K562 (cell line): ENCODE measurements at regions not wholly inside any gene's neighbourhood (a gene's known extent, or its start where the extent isn't known, plus 50 kb on each side); places are given as distances from the start of the nearest gene placed in this dataset.

Experiments
- ATAC-seq: fragments of 200-7000 bp; cut with Tn5 transposase; 3 replicates; pipeline ENCODE4 v1.9.1; 2020; ENCODE audit warnings: moderate library complexity
- BruUV-seq: library from RNA; stranded (reverse); fragments of 400-500 nt; replicated peaks from 2 replicates; lab custom pipeline; 2021; lab: Mats Ljungman, UMichigan
- CTCF ChIA-PET: fragments of 300-600 bp; formaldehyde crosslinking; extraction: SDS; loops from one replicate; lab custom pipeline; 2021; ENCODE audit warnings: low intra/inter-chr PET ratio; lab: Yijun Ruan, JAX
- POLR2A ChIA-PET: fragments of 300-600, 350-650 bp; sonication (Branson Sonifier 250); formaldehyde crosslinking; extraction: SDS; loops from one replicate; lab custom pipeline; 2021; ENCODE audit warnings: antibody characterized with exemption, inconsistent platforms; lab: Yijun Ruan, JAX
- DNase-seq, 4 experiments: peaks; one replicate each; pipeline versions ENCODE4 v3.0.0 to v3.0.0-alpha.2; 2011 to 2018; ENCODE audit warnings: low spot score in 3 of 4, mixed read lengths in 3 of 4; ENCODE audit errors: extremely low read depth in 1 of 4
- FAIRE-seq: peaks from 2 replicates; lab custom pipeline; 2011; peaks lifted over from hg19 to GRCh38; lab: Jason Lieb, UNC
- H2AFZ ChIP-seq: 2 replicates; pipeline ENCODE4 v1.6.0; 2011; ENCODE audit warnings: low read depth, low read length, control low read depth, inconsistent platforms
- H3K27ac ChIP-seq: fragments of 200-600 bp; 3 replicates; pipeline ENCODE4 v1.8.0; 2011; ENCODE audit warnings: low read depth, mild to moderate bottlenecking, control low read depth, inconsistent platforms, low read length, moderate library complexity, mixed read lengths; ENCODE audit errors: extremely low read depth
- H3K27me3 ChIP-seq, 2 experiments: fragments of 300-600 bp in 1 of 2; 2 replicates in 1 of 2; 3 replicates in 1 of 2; pipeline versions ENCODE4 v1.6.0 to v1.8.0; 2011; ENCODE audit warnings: inconsistent platforms in 2 of 2, low read length in 2 of 2, mild to moderate bottlenecking in 1 of 2, mixed read lengths in 1 of 2, moderate library complexity in 1 of 2; ENCODE audit not compliant: control insufficient read depth in 2 of 2, insufficient read depth in 2 of 2
- H3K36me3 ChIP-seq: fragments of 300-600 bp; 3 replicates; pipeline ENCODE4 v1.8.0; 2011; ENCODE audit warnings: mild to moderate bottlenecking, low read length, inconsistent platforms; ENCODE audit not compliant: control insufficient read depth, insufficient read depth
- H3K4me1 ChIP-seq, 2 experiments: fragments of 200-600 bp in 1 of 2; replicated peaks in 1 of 2; 2 replicates in 1 of 2; 3 replicates in 1 of 2; pipeline versions ENCODE4 v1.5.1 to v1.8.0; 2011; ENCODE audit warnings: inconsistent platforms in 2 of 2, low read length in 2 of 2, mild to moderate bottlenecking in 1 of 2, mixed read lengths in 1 of 2, moderate library complexity in 1 of 2; ENCODE audit not compliant: control insufficient read depth in 2 of 2, insufficient read depth in 2 of 2
- H3K4me2 ChIP-seq: 2 replicates; pipeline ENCODE4 v1.6.1; 2011; ENCODE audit warnings: low read length, control low read depth, inconsistent platforms, mixed read lengths; ENCODE audit not compliant: insufficient read depth
- H3K4me3 ChIP-seq: fragments of 200-600 bp; sonication (generic), shearing (Covaris generic); 2 replicates; pipeline ENCODE4 v1.5.1; 2016; ENCODE audit warnings: control low read depth, inconsistent platforms
- H3K79me2 ChIP-seq: fragments of 200-600 bp; 3 replicates; pipeline ENCODE4 v1.8.0; 2011; ENCODE audit warnings: low read length, inconsistent platforms; ENCODE audit not compliant: control insufficient read depth, insufficient read depth
- H3K9ac ChIP-seq, 2 experiments: 2 replicates each; pipeline versions ENCODE4 v1.6.0 to v1.6.1; 2011; ENCODE audit warnings: low read depth in 2 of 2, low read length in 2 of 2, control low read depth in 1 of 2, inconsistent platforms in 1 of 2, mild to moderate bottlenecking in 1 of 2, mixed read lengths in 1 of 2; ENCODE audit not compliant: insufficient read depth in 1 of 2
- H3K9me1 ChIP-seq: one replicate; pipeline ENCODE4 v1.6.0; 2011; ENCODE audit warnings: inconsistent platforms, mild to moderate bottlenecking, low read length, moderate library complexity; ENCODE audit not compliant: control insufficient read depth, insufficient read depth
- H3K9me3 ChIP-seq: replicated peaks from 2 replicates; pipeline ENCODE4 v1.5.1; 2011; ENCODE audit warnings: low read depth, low read length, inconsistent platforms; ENCODE audit not compliant: control insufficient read depth, insufficient read depth
- H4K20me1 ChIP-seq: replicated peaks from 2 replicates; pipeline ENCODE4 v1.6.1; 2011; ENCODE audit warnings: low read length, inconsistent platforms, mixed read lengths; ENCODE audit not compliant: control insufficient read depth, insufficient read depth
- GTF2F1 ChIP-seq: IDR thresholded peaks from 2 replicates; pipeline ENCODE4 v1.6.1; 2011; ENCODE audit warnings: low read depth, low read length, improper control_type of control experiment
- KDM1A ChIP-seq, 2 experiments: fragments of 450-650 bp; IDR thresholded peaks; 2 replicates each; pipeline ENCODE4 v1.6.1; 2016; ENCODE audit warnings: mild to moderate bottlenecking in 2 of 2
- ZNF41 ChIP-seq: fragments of 250-450 bp; sonication (Bioruptor Pico); conservative IDR thresholded peaks from 2 replicates; pipeline ENCODE4 v1.4.0; 2020; ENCODE audit warnings: mild to moderate bottlenecking
- WGBS: fragments of 100-300 bp; shearing (Covaris generic); methylation state at CpG from one replicate; pipeline ENCODE4 v1.1.6; 2016; ENCODE audit warnings: low coverage, mixed read lengths; ENCODE audit not compliant: insufficient coverage; ENCODE audit errors: missing lambda C conversion rate; 5-methylcytosine and 5-hydroxymethylcytosine counted together
- in situ Hi-C: fragments of 300-500 bp; cut with MboI; formaldehyde crosslinking; loops from 4 replicates; pipeline ENCODE4 v1.15.0; 2018; ENCODE audit warnings: inconsistent platforms, mixed read lengths
- intact Hi-C: fragments of 100-400 bp; cut with micrococcal nuclease; formaldehyde crosslinking; loops from 2 replicates; pipeline ENCODE4 v1.14.2; 2022
- TF ChIP-seq, protein P1 (sequence below), 2 experiments: fragments of 450-650 bp; IDR thresholded peaks; 2 replicates each; pipeline ENCODE4 v1.6.1; 2016

DNA sequence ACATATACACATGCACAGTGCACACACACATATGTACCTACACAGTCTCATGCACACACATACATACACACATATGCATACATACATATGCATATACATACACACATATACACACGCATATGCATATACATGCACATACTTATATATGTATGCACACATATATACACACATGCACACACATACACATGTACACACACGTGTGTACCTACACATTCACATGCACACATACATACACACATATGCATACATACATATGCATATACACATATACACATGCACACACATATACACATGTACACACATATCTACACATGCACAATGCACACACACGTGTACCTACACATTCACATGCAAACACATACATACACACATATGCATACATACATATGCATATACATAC, 100.3 kb upstream of the TWIST2 start:
- H3K4me1 ChIP-seq = peaks cover 0 to 6% of the 10 kb centered on the region in 2 experiments; a peak in 4 of 5 replicates
- no peak overlapping the region for H3K27ac ChIP-seq
- H3K9me1 ChIP-seq = no peaks in the 10 kb centered on the region
- WGBS = 0% methylated on average over 3 of the region's 3 CpGs
- no peak overlapping the region for H3K4me2 ChIP-seq
- DNase-seq (no peak), ATAC-seq (no peak), FAIRE-seq (no peak)
- no peak overlapping the region for H2AFZ ChIP-seq
- H3K36me3 ChIP-seq = no peaks in the 10 kb centered on the region
- POLR2A ChIA-PET = no interaction called here
- H3K27me3 ChIP-seq = no peaks in the 10 kb centered on the region
- H3K9ac ChIP-seq = no peak overlapping the region
- CTCF ChIA-PET = no interaction called here
- no peaks in the 10 kb centered on the region for H3K9me3 ChIP-seq
- no peaks in the 10 kb centered on the region for H4K20me1 ChIP-seq
- peak in 1 of 2 experiments; percentile 28; a peak in 1 of 4 replicates for TF ChIP-seq KDM1A (IDR thresholded peaks at IDR 0.05)
- TF ChIP-seq, protein P1, sequence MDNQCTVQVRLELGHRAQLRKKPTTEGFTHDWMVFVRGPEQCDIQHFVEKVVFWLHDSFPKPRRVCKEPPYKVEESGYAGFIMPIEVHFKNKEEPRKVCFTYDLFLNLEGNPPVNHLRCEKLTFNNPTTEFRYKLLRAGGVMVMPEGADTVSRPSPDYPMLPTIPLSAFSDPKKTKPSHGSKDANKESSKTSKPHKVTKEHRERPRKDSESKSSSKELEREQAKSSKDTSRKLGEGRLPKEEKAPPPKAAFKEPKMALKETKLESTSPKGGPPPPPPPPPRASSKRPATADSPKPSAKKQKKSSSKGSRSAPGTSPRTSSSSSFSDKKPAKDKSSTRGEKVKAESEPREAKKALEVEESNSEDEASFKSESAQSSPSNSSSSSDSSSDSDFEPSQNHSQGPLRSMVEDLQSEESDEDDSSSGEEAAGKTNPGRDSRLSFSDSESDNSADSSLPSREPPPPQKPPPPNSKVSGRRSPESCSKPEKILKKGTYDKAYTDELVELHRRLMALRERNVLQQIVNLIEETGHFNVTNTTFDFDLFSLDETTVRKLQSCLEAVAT (IDR thresholded peaks at IDR 0.05) = no peak
- H3K4me3 ChIP-seq = no peak overlapping the region
- no TSS peak for BruUV-seq
- H3K79me2 ChIP-seq = no peaks in the 10 kb centered on the region
- in situ Hi-C loops = no loop called here
- intact Hi-C loops = no loop called here

DNA sequence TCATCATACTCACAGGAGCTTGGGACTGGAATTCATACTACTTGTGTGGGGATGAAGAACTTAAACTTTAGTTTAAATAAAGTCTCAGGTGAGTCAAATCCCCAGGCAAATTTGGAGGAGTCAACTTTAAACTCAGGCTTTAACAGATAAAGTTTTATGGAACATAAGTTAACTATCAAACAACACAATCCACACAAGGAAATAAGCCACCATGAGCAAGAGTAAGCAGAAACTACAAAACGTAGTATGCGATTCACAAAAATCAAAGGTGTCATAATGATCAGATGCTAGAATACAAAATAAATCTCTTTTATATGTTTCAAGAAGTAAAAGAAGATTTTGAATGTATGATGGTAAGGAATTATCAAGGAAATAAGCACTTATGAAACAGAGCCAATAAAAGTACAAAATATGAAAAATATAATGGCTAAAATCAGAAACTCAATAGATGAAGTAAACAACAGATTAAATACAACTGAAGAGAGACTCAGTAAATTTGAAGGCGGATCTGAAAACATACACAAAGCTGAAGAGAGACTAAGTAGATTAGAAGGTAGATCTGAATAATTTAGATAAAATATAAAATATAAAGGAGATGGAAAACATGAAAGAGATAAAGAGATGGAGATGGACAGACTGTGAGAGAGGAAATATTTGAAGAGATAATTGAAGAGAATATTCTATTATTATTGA, 97.5 kb upstream of the TWIST2 start:
- Histone ChIP-seq H3K4me1 (no peaks in the 10 kb centered on the region), H3K4me2 (no peak overlapping the region), H3K9me3 (no peaks in the 10 kb centered on the region), H3K36me3 (no peaks in the 10 kb centered on the region), H2AFZ (no peak overlapping the region), H3K4me3 (no peak overlapping the region), H3K79me2 (no peaks in the 10 kb centered on the region), H3K27me3 (no peaks in the 10 kb centered on the region), H4K20me1 (no peaks in the 10 kb centered on the region), H3K27ac (no peak overlapping the region), H3K9ac (no peak overlapping the region), H3K9me1 (no peaks in the 10 kb centered on the region)
- FAIRE-seq (no peak), DNase-seq (no peak), ATAC-seq (no peak)
- ChIA-PET POLR2A (no interaction called here), CTCF (no interaction called here)
- WGBS = 0% methylated on average over 3 of the region's 3 CpGs
- in situ Hi-C loops (no loop called here), intact Hi-C loops (no loop called here)
- no peak for TF ChIP-seq GTF2F1
- peak; percentile 93 for TF ChIP-seq ZNF41
- no TSS peak for BruUV-seq
